ENCODE measurements at regions not wholly inside any gene's neighbourhood (a gene's known extent, or its start where the extent isn't known, plus 50 kb on each side); places are given as distances from the start of the nearest gene placed in this dataset.
A peak's percentile ranks its signal among the peaks of the same experiment; 100 is the strongest.
"Not testable (repeated sequence)": the region's sequence is repeated elsewhere in the genome, so short reads cannot be mapped to it uniquely, and the experiment has no call there.

- H3K27ac ChIP-seq: no peak overlapping the region
- no peak for TF ChIP-seq CTCF (IDR thresholded peaks at IDR 0.05)
- DNase-seq (ENCODE audit: low spot score): no peak
- H3K4me3 ChIP-seq: no peak overlapping the region
These were observed 513.2 kb downstream of the NFIB start for GRCh38 chr9:13800776-13801175.

- not testable (repeated sequence) for DNase-seq (ENCODE audit: low spot score)
These were observed 516.2 kb downstream of the NFIB start for GRCh38 chr9:13797701-13798100.

GRCh38 chr9:13791816-13792215, 512.3 kb upstream of the MPDZ start:
- H3K27ac ChIP-seq: no peak overlapping the region
- DNase-seq (ENCODE audit: low spot score): no peak
- no peak overlapping the region for H3K4me3 ChIP-seq
- no peak for TF ChIP-seq CTCF (IDR thresholded peaks at IDR 0.05)

More at GRCh38 chr9:13797701-13798100, 516.2 kb downstream of the NFIB start:
- not testable (repeated sequence) for H3K4me3 ChIP-seq, H3K27ac ChIP-seq

- Histone ChIP-seq H3K27ac (no peak overlapping the region), H3K4me3 (no peak overlapping the region)
- TF ChIP-seq CTCF (IDR thresholded peaks at IDR 0.05): no peak
- no peak for DNase-seq (ENCODE audit: low spot score)
These were observed 510.6 kb upstream of the MPDZ start for GRCh38 chr9:13790055-13790454.

- no peak for TF ChIP-seq CTCF (IDR thresholded peaks at IDR 0.05)
- Histone ChIP-seq H3K4me3 (peak overlapping the region; percentile 54), H3K27ac (peak overlapping the region; percentile 73 to 81)
- no peak for DNase-seq (ENCODE audit: low spot score)
These were observed 507.8 kb upstream of the MPDZ start for GRCh38 chr9:13787234-13787833.

- Histone ChIP-seq H3K27ac (peak overlapping the region; percentile 73 to 81), H3K4me3 (no peak overlapping the region)
- no peak for DNase-seq (ENCODE audit: low spot score)
- TF ChIP-seq CTCF (IDR thresholded peaks at IDR 0.05): no peak
These were observed 507.2 kb upstream of the MPDZ start for GRCh38 chr9:13786711-13787110.

GRCh38 chr9:13786131-13786530, 506.6 kb upstream of the MPDZ start:
- no peak for DNase-seq (ENCODE audit: low spot score)
- Histone ChIP-seq H3K27ac (peak overlapping the region; percentile 63 to 73), H3K4me3 (no peak overlapping the region)
- no peak for TF ChIP-seq CTCF (IDR thresholded peaks at IDR 0.05)
